ENCODE measurements at regions not wholly inside any gene's neighbourhood (a gene's known extent, or its start where the extent isn't known, plus 50 kb on each side); places are given as distances from the start of the nearest gene placed in this dataset.
"Not testable (repeated sequence)": the region's sequence is repeated elsewhere in the genome, so short reads cannot be mapped to it uniquely, and the experiment has no call there.

DNA sequence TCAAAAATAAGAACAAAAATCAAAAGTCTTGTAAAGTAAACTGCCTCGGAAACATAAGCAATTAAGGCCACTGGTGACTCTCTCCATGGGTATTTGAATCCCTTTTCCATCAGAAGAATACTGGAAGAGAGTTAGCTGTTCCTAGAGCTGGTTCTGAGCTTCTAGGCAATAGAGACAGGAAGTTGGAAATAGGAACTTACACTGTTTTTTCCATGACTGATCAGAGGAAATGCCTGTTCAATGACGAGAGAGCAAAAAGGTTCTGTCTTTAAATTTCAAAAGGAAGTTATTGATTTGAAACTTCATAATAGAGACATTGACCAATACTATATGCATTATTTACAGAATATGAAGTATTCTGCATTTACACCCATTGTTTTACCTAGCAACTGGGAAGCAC is 503.5 kb upstream of the ARX start (continued):
- no peak for TF ChIP-seq ZNF133 (CRISPR knock-in tag; IDR thresholded peaks at IDR 0.05)
- no peak for TF ChIP-seq ZNF561 (CRISPR knock-in tag; conservative IDR thresholded peaks at IDR 0.05)
- TF ChIP-seq MEF2D (tag; conservative IDR thresholded peaks at IDR 0.05; ENCODE audit: low read depth): no peak

DNA sequence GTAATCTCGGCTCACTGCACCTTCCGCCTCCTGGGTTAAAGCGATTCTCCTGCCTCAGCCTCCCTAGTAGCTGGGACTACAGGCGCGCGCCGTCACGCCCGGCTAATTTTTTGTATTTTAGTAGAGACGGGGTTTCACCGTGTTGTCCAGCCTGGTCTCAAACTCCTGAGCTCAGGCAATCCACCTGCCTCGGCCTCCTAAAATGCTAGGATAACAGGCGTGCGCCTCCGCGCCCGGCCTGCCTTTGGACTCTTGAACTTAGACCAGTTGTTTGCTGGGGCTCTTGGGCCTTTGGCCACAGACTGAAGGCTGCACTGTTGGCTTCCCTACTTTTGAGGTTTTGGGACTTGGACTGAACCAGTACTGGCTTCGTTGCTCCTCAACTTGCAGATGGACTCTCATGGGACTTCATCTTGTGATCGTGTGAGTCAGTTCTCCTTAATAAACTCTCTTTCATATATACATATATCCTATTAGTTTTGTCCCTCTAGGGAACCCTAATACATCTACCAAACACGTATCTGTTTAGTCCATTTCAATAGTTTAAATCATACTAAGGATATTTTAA is 506.8 kb upstream of the ARX start:
- WGBS (ENCODE audit: insufficient coverage, low coverage, missing lambda C conversion rate): under 1% methylated on average over 17 of the region's 20 CpGs
- CTCF ChIA-PET (ENCODE audit: low intra/inter-chr PET ratio); intact Hi-C loops (cut with micrococcal nuclease); FAIRE-seq; H3K27ac ChIP-seq (ENCODE audit: extremely low read depth, low read depth, low read length); H3K36me3 ChIP-seq (ENCODE audit: control insufficient read depth, insufficient read depth, low read length); ATAC-seq; H3K9ac ChIP-seq (ENCODE audit: insufficient read depth in 1 of 2, low read depth in 2 of 2, low read length in 2 of 2); H4K20me1 ChIP-seq (replicated peaks; ENCODE audit: control insufficient read depth, insufficient read depth, low read length); BruUV-seq (replicated peaks); H2AFZ ChIP-seq (ENCODE audit: low read depth, low read length); H3K27me3 ChIP-seq (ENCODE audit: control insufficient read depth in 2 of 2, insufficient read depth in 2 of 2, low read length in 2 of 2); H3K79me2 ChIP-seq (ENCODE audit: control insufficient read depth, insufficient read depth, low read length); DNase-seq (ENCODE audit: extremely low read depth in 1 of 4, low spot score in 3 of 4); H3K9me1 ChIP-seq (ENCODE audit: control insufficient read depth, insufficient read depth, low read length); H3K4me2 ChIP-seq (ENCODE audit: insufficient read depth, low read length); POLR2A ChIA-PET; H3K9me3 ChIP-seq (replicated peaks; ENCODE audit: control insufficient read depth, insufficient read depth, low read depth, low read length); H3K4me3 ChIP-seq; H3K4me1 ChIP-seq (replicated peaks in 1 of 2; ENCODE audit: control insufficient read depth in 2 of 2, insufficient read depth in 2 of 2, low read length in 2 of 2); in situ Hi-C loops (cut with MboI): not testable (repeated sequence)

Data from K562 (cell line).